ENCODE measurements at regions not wholly inside any gene's neighbourhood (a gene's known extent, or its start where the extent isn't known, plus 50 kb on each side); places are given as distances from the start of the nearest gene placed in this dataset.

DNA sequence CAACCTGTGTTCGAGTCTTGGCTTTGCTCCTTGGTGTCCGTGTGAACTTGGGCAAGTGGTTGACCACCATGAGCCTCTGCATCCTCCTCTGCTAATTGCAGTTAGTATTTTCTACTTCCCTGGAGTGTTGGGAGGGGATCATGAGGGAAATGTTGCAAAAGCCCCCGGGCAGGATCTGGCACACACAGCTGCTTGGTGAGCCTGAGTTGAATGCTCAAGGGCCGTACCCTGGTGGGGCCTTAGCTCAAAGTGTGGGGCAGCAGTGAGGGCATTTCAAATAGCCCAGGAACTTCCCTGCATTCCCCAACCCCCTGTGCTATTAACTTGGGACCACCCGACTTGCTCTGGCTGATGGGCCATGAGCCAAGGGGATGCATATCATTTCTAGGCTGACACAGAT lies 94.9 kb upstream of the SLC6A11 start:
- Histone ChIP-seq H3K9me3 (no peaks in the 10 kb centered on the region), H3K27ac (no peak overlapping the region), H3K4me3 (no peak overlapping the region), H3K4me1 (no peaks in the 10 kb centered on the region), H3K27me3 (ENCODE audit: insufficient read depth in 3 of 3, low read length in 2 of 3) (no peaks in the 10 kb centered on the region), H3K36me3 (ENCODE audit: insufficient read depth in 1 of 2, low read depth in 1 of 2) (no peaks in the 10 kb centered on the region)
- TF ChIP-seq CTCF (IDR thresholded peaks at IDR 0.05): no peak
- intact Hi-C loops (cut with DNase I): no loop called here
- 66 to 73% (median 73%) methylated on average over 5 of the region's 5 CpGs for WGBS, 3 donors
- ATAC-seq (no peak), DNase-seq (no peak)

GRCh38 chr3:10722911-10723310 lies 93.1 kb upstream of the SLC6A11 start:
- Histone ChIP-seq H3K9me3 (no peaks in the 10 kb centered on the region), H3K36me3 (ENCODE audit: insufficient read depth in 1 of 2, low read depth in 1 of 2) (no peaks in the 10 kb centered on the region), H3K4me1 (no peaks in the 10 kb centered on the region), H3K27ac (no peak overlapping the region), H3K4me3 (no peak overlapping the region), H3K27me3 (ENCODE audit: insufficient read depth in 3 of 3, low read length in 2 of 3) (no peaks in the 10 kb centered on the region)
- DNase-seq (no peak), ATAC-seq (no peak)
- intact Hi-C loops (cut with DNase I): no loop called here
- TF ChIP-seq CTCF (IDR thresholded peaks at IDR 0.05): no peak
- WGBS, 3 donors: 59 to 64% (median 60%) methylated on average over 6 of the region's 6 CpGs

DNA sequence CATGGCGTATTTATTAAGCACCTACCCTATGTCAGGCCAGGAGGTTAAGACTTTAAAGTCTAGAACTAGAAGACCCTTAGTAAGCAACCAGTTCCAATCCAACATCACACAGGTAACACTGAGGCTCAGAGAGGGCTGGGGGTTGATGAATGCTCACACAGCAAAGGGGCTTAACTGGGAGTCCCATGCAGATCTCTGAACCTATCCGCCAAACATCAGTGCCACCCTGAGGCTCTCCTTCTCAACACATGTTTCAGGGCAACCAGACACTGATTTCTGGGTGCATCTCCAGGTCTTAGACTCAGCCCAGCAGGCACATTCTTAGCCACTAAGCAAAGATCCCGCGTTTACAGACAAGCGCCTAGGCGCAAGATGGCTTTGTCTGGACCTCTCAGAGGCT lies 92.0 kb upstream of the SLC6A11 start:
- H3K36me3 ChIP-seq (ENCODE audit: insufficient read depth in 1 of 2, low read depth in 1 of 2): no peaks in the 10 kb centered on the region
- H3K27ac ChIP-seq: no peak overlapping the region
- no peaks in the 10 kb centered on the region for H3K9me3 ChIP-seq
- H3K27me3 ChIP-seq (ENCODE audit: insufficient read depth in 3 of 3, low read length in 2 of 3): no peaks in the 10 kb centered on the region
- DNase-seq: no peak
- 86 to 92% (median 87%) methylated on average over 6 of the region's 6 CpGs for WGBS, 3 donors
- no peak overlapping the region for H3K4me3 ChIP-seq
- intact Hi-C loops (cut with DNase I): no loop called here
- TF ChIP-seq CTCF (IDR thresholded peaks at IDR 0.05): no peak
- H3K4me1 ChIP-seq: no peaks in the 10 kb centered on the region
- no peak for ATAC-seq

DNA sequence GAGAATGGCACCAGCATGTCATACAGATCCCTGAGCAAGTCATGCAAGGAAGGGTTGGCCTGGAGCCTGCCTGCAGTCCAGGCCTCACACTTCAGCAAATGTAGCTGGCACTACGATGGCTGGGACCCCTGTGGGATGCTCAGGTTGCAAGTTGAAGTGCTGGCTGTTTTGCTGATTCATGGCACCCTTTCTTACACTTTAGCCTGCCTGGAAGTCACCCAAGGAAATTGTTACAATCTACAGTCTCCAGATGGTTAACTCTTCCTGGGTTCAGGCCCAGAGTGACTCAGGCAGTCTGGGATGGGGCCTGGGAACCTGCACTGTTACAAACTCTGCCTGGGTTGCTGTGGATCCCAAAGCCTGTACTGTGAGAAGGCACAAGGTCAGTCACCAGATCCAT lies 91.0 kb upstream of the SLC6A11 start:
- H3K9me3 ChIP-seq: no peaks in the 10 kb centered on the region
- TF ChIP-seq CTCF (IDR thresholded peaks at IDR 0.05): no peak
- H3K27ac ChIP-seq: no peak overlapping the region
- no peaks in the 10 kb centered on the region for H3K36me3 ChIP-seq (ENCODE audit: insufficient read depth in 1 of 2, low read depth in 1 of 2)
- no peaks in the 10 kb centered on the region for H3K4me1 ChIP-seq
- H3K27me3 ChIP-seq (ENCODE audit: insufficient read depth in 3 of 3, low read length in 2 of 3): no peaks in the 10 kb centered on the region
- ATAC-seq: no peak
- intact Hi-C loops (cut with DNase I): no loop called here
- no peak for DNase-seq
- WGBS, 3 donors: 29 to 40% (median 29%) methylated on average over 1 of the region's 1 CpG
- H3K4me3 ChIP-seq: no peak overlapping the region

- H3K27me3 ChIP-seq (ENCODE audit: insufficient read depth in 3 of 3, low read length in 2 of 3): no peaks in the 10 kb centered on the region
- no peak for TF ChIP-seq CTCF (IDR thresholded peaks at IDR 0.05)
- WGBS, 3 donors: 80 to 87% (median 83%) methylated on average over 5 of the region's 5 CpGs
These were observed 90.2 kb upstream of the SLC6A11 start for GRCh38 chr3:10725846-10726245.

More at GRCh38 chr3:10725846-10726245, 90.2 kb upstream of the SLC6A11 start:
- Histone ChIP-seq H3K4me1 (no peaks in the 10 kb centered on the region), H3K36me3 (ENCODE audit: insufficient read depth in 1 of 2, low read depth in 1 of 2) (no peaks in the 10 kb centered on the region), H3K4me3 (no peak overlapping the region), H3K9me3 (no peaks in the 10 kb centered on the region), H3K27ac (no peak overlapping the region)
- intact Hi-C loops (cut with DNase I): no loop called here
- ATAC-seq (no peak), DNase-seq (no peak)
